ENCODE measurements at regions not wholly inside any gene's neighbourhood (a gene's known extent, or its start where the extent isn't known, plus 50 kb on each side); places are given as distances from the start of the nearest gene placed in this dataset.

DNA sequence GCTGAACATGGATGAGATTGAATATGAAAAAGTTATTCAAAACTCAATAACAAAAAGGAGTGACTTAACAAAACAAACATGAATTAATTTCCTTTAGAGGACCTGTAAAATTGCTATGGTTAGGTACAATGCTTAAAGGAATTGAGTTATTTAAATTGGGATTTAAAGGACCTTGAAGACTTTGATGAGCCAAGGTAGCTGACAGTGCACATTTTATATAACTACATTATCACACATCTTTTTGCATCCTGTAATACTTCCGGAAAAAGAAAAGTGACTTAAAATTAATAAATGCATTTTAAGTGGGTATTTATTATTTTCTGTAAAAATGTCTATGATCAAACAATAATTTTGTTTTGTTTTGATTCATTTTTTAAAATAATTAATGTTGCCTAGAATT lies 964.8 kb upstream of the SLIT2 start:
- TF ChIP-seq, protein P1, sequence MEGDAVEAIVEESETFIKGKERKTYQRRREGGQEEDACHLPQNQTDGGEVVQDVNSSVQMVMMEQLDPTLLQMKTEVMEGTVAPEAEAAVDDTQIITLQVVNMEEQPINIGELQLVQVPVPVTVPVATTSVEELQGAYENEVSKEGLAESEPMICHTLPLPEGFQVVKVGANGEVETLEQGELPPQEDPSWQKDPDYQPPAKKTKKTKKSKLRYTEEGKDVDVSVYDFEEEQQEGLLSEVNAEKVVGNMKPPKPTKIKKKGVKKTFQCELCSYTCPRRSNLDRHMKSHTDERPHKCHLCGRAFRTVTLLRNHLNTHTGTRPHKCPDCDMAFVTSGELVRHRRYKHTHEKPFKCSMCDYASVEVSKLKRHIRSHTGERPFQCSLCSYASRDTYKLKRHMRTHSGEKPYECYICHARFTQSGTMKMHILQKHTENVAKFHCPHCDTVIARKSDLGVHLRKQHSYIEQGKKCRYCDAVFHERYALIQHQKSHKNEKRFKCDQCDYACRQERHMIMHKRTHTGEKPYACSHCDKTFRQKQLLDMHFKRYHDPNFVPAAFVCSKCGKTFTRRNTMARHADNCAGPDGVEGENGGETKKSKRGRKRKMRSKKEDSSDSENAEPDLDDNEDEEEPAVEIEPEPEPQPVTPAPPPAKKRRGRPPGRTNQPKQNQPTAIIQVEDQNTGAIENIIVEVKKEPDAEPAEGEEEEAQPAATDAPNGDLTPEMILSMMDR (IDR thresholded peaks at IDR 0.05; ENCODE audit: extremely low read depth in 1 of 2, insufficient read depth in 1 of 2, low read depth in 1 of 2, low read length in 2 of 2) = no peak
- FAIRE-seq = no peak
- CTCF ChIA-PET = no interaction called here

DNA sequence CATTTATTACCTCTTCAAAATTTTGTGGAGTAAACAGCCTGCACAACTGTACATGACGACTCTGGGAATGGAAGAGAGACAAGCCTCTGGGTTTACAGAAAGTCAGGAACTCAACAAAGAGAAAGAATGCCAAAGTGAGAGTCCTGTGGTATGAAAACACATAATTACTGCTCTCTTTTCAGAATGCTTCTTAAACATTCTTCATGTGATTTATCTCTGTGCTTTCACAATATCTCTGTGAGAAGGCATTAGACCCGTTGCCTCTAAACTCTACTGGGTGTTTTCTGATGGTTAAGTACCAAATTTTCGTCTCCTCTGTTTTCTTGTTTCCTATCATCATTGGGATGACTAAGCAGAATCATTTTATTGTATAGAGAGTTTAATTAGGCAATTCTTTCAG lies 966.6 kb upstream of the SLIT2 start:
- DNase-seq (ENCODE audit: low read depth, low spot score) = no peak
- Histone ChIP-seq H3K9ac (replicated peaks; ENCODE audit: extremely low read depth, insufficient read depth, low read length) (no peak overlapping the region), H2AFZ (ENCODE audit: low read depth, low read length) (no peak overlapping the region), H3K27ac (ENCODE audit: insufficient read depth, low read depth, low read length) (no peak overlapping the region), H3K4me3 (replicated peaks in 1 of 3; ENCODE audit: insufficient read depth in 1 of 3, low read depth in 1 of 3, low read length in 3 of 3) (no peak overlapping the region), H3K4me1 (ENCODE audit: control insufficient read depth, extremely low read depth, insufficient read depth, low read length) (no peaks in the 10 kb centered on the region), H3K79me2 (ENCODE audit: control insufficient read depth, insufficient read depth, low read length) (no peaks in the 10 kb centered on the region), H3K36me3 (ENCODE audit: control insufficient read depth in 2 of 2, extremely low read depth in 1 of 2, insufficient read depth in 2 of 2, low read length in 2 of 2) (no peaks in the 10 kb centered on the region), H4K20me1 (replicated peaks; ENCODE audit: control insufficient read depth, extremely low read depth, insufficient read depth, low read length) (no peaks in the 10 kb centered on the region), H3K27me3 (ENCODE audit: control insufficient read depth in 2 of 2, insufficient read depth in 2 of 2, low read length in 2 of 2) (no peaks in the 10 kb centered on the region), H3K9me1 (replicated peaks; ENCODE audit: control insufficient read depth, extremely low read depth, insufficient read depth, low read length) (no peaks in the 10 kb centered on the region), H3K9me3 (replicated peaks; ENCODE audit: control insufficient read depth, insufficient read depth, low read length) (no peaks in the 10 kb centered on the region), H3K4me2 (ENCODE audit: insufficient read depth, low read length) (no peak overlapping the region)
- intact Hi-C loops (cut with micrococcal nuclease) (no loop called here), dilution Hi-C loops (cut with MboI; ENCODE audit: extremely low pct_ligation_motif_present, low sequenced_read_pairs) (no loop called here)
- POLR2A ChIA-PET = no interaction called here
- TF ChIP-seq FOS (IDR thresholded peaks at IDR 0.05; ENCODE audit: borderline replicate concordance, insufficient read depth, low read length) (no peak), MYC (IDR thresholded peaks at IDR 0.05; ENCODE audit: low read depth, low read length) (no peak), EZH2 (IDR thresholded peaks at IDR 0.05; ENCODE audit: borderline replicate concordance, low read depth, low read length, severe bottlenecking) (no peak), GATA2 (IDR thresholded peaks at IDR 0.05; ENCODE audit: insufficient read depth, insufficient read length, low read depth, low read length) (no peak), POLR2A (IDR thresholded peaks at IDR 0.05; ENCODE audit: low read depth, low read length) (no peak)
- TF ChIP-seq, protein P1 (IDR thresholded peaks at IDR 0.05; ENCODE audit: extremely low read depth in 1 of 2, insufficient read depth in 1 of 2, low read depth in 1 of 2, low read length in 2 of 2) = no peak
- TF ChIP-seq, protein P2, sequence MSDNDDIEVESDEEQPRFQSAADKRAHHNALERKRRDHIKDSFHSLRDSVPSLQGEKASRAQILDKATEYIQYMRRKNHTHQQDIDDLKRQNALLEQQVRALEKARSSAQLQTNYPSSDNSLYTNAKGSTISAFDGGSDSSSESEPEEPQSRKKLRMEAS (IDR thresholded peaks at IDR 0.05; ENCODE audit: insufficient read depth, insufficient read length) = no peak
- no TSS peak for BruUV-seq (replicated peaks)
- CTCF ChIA-PET = no interaction called here
- FAIRE-seq = no peak

More for the DNA sequence above, 964.8 kb upstream of the SLIT2 start:
- Histone ChIP-seq H3K4me3 (replicated peaks in 1 of 3; ENCODE audit: insufficient read depth in 1 of 3, low read depth in 1 of 3, low read length in 3 of 3) (no peak overlapping the region), H3K9me1 (replicated peaks; ENCODE audit: control insufficient read depth, extremely low read depth, insufficient read depth, low read length) (no peaks in the 10 kb centered on the region), H2AFZ (ENCODE audit: low read depth, low read length) (no peak overlapping the region), H3K9ac (replicated peaks; ENCODE audit: extremely low read depth, insufficient read depth, low read length) (no peak overlapping the region), H3K36me3 (ENCODE audit: control insufficient read depth in 2 of 2, extremely low read depth in 1 of 2, insufficient read depth in 2 of 2, low read length in 2 of 2) (no peaks in the 10 kb centered on the region), H3K27ac (ENCODE audit: insufficient read depth, low read depth, low read length) (no peak overlapping the region), H3K4me1 (ENCODE audit: control insufficient read depth, extremely low read depth, insufficient read depth, low read length) (no peaks in the 10 kb centered on the region), H3K4me2 (ENCODE audit: insufficient read depth, low read length) (no peak overlapping the region), H3K9me3 (replicated peaks; ENCODE audit: control insufficient read depth, insufficient read depth, low read length) (no peaks in the 10 kb centered on the region), H3K27me3 (ENCODE audit: control insufficient read depth in 2 of 2, insufficient read depth in 2 of 2, low read length in 2 of 2) (no peaks in the 10 kb centered on the region), H3K79me2 (ENCODE audit: control insufficient read depth, insufficient read depth, low read length) (no peaks in the 10 kb centered on the region), H4K20me1 (replicated peaks; ENCODE audit: control insufficient read depth, extremely low read depth, insufficient read depth, low read length) (no peaks in the 10 kb centered on the region)
- POLR2A ChIA-PET = no interaction called here
- intact Hi-C loops (cut with micrococcal nuclease) (no loop called here), dilution Hi-C loops (cut with MboI; ENCODE audit: extremely low pct_ligation_motif_present, low sequenced_read_pairs) (no loop called here)
- no TSS peak for BruUV-seq (replicated peaks)
- DNase-seq (ENCODE audit: low read depth, low spot score) = no peak

Measured in endothelial cell of umbilical vein (primary cell).